Endothelial cell of umbilical vein (primary cell): ENCODE measurements at regions not wholly inside any gene's neighbourhood (a gene's known extent, or its start where the extent isn't known, plus 50 kb on each side); places are given as distances from the start of the nearest gene placed in this dataset.

ENCODE experiments used
- BruUV-seq: library from RNA; stranded (reverse); fragments of 400-500 nt; replicated peaks from 2 replicates; lab custom pipeline; 2021; lab: Mats Ljungman, UMichigan
- CTCF ChIA-PET: fragments of 300-600, 350-600 bp; sonication (Branson Sonifier 250); formaldehyde crosslinking; loops from one replicate; lab custom pipeline; 2021; ENCODE audit warnings: antibody characterized with exemption, inconsistent platforms; lab: Charles Lee
- POLR2A ChIA-PET: fragments of 300-600, 350-600 bp; sonication (Branson Sonifier 250); formaldehyde crosslinking; loops from one replicate; lab custom pipeline; 2021; ENCODE audit warnings: antibody characterized with exemption, inconsistent platforms; lab: Charles Lee
- DNase-seq: peaks from one replicate; pipeline ENCODE4 v3.0.0-alpha.2; 2011; ENCODE audit warnings: low read depth, low spot score
- FAIRE-seq: peaks from 2 replicates; lab custom pipeline; 2011; peaks lifted over from hg19 to GRCh38; lab: Jason Lieb, UNC
- H2AFZ ChIP-seq: 2 replicates; pipeline ENCODE4 v1.6.0; 2012; ENCODE audit warnings: low read depth, low read length, control low read depth, inconsistent platforms
- H3K27ac ChIP-seq: 2 replicates; pipeline ENCODE4 v1.5.1; 2011; ENCODE audit warnings: low read depth, mild to moderate bottlenecking, control low read depth, low read length, moderate library complexity; ENCODE audit not compliant: insufficient read depth
- H3K27me3 ChIP-seq, 2 experiments: 2 replicates each; pipeline versions ENCODE4 v1.6.0 to v1.6.1; 2011; ENCODE audit warnings: low read length in 2 of 2, mixed read lengths in 1 of 2; ENCODE audit not compliant: control insufficient read depth in 2 of 2, insufficient read depth in 2 of 2
- H3K36me3 ChIP-seq, 2 experiments: 2 replicates in 1 of 2; 3 replicates in 1 of 2; pipeline ENCODE4 v1.5.1; 2011; ENCODE audit warnings: low read length in 2 of 2, mild to moderate bottlenecking in 1 of 2, moderate library complexity in 1 of 2; ENCODE audit not compliant: control insufficient read depth in 2 of 2, insufficient read depth in 2 of 2; ENCODE audit errors: extremely low read depth in 1 of 2
- H3K4me1 ChIP-seq: 3 replicates; pipeline ENCODE4 v1.5.1; 2011; ENCODE audit warnings: mild to moderate bottlenecking, low read length; ENCODE audit not compliant: control insufficient read depth, insufficient read depth; ENCODE audit errors: extremely low read depth
- H3K4me2 ChIP-seq: 2 replicates; pipeline ENCODE4 v1.6.1; 2011; ENCODE audit warnings: low read length, control low read depth, mixed read lengths; ENCODE audit not compliant: insufficient read depth
- H3K4me3 ChIP-seq, 3 experiments: fragments of 200-600 bp in 1 of 3; sonication (generic), shearing (Covaris generic) in 1 of 3; replicated peaks in 1 of 3; 2 replicates each; pipeline ENCODE4 v1.5.1; 2011 to 2016; ENCODE audit warnings: control low read depth in 3 of 3, low read length in 3 of 3, mild to moderate bottlenecking in 2 of 3, inconsistent platforms in 1 of 3, low read depth in 1 of 3, moderate library complexity in 1 of 3; ENCODE audit not compliant: insufficient read depth in 1 of 3
- H3K79me2 ChIP-seq: 2 replicates; pipeline ENCODE4 v1.6.0; 2012; ENCODE audit warnings: low read length, inconsistent platforms; ENCODE audit not compliant: control insufficient read depth, insufficient read depth
- H3K9ac ChIP-seq: replicated peaks from 2 replicates; pipeline ENCODE3; 2011; ENCODE audit warnings: low read length, control low read depth; ENCODE audit not compliant: insufficient read depth; ENCODE audit errors: extremely low read depth
- H3K9me1 ChIP-seq: replicated peaks from 3 replicates; pipeline ENCODE4 v1.6.0; 2011; ENCODE audit warnings: mild to moderate bottlenecking, low read length; ENCODE audit not compliant: control insufficient read depth, insufficient read depth; ENCODE audit errors: extremely low read depth
- H3K9me3 ChIP-seq: replicated peaks from 2 replicates; pipeline ENCODE4 v1.5.1; 2012; ENCODE audit warnings: low read length, inconsistent platforms; ENCODE audit not compliant: control insufficient read depth, insufficient read depth
- H4K20me1 ChIP-seq: replicated peaks from 2 replicates; pipeline ENCODE3; 2011; ENCODE audit warnings: mild to moderate bottlenecking, low read length; ENCODE audit not compliant: control insufficient read depth, insufficient read depth; ENCODE audit errors: extremely low read depth
- EZH2 ChIP-seq: IDR thresholded peaks from 2 replicates; pipeline ENCODE4 v1.6.1; 2012; ENCODE audit warnings: borderline replicate concordance, low read depth, mild to moderate bottlenecking, moderate library complexity, low read length, inconsistent platforms; ENCODE audit not compliant: severe bottlenecking
- FOS ChIP-seq: IDR thresholded peaks from 2 replicates; pipeline ENCODE4 v1.6.1; 2011; ENCODE audit warnings: mild to moderate bottlenecking, low read length, moderate library complexity, borderline replicate concordance; ENCODE audit not compliant: insufficient read depth
- GATA2 ChIP-seq: IDR thresholded peaks from 2 replicates; pipeline ENCODE4 v1.7.0; 2011; ENCODE audit warnings: low read depth, mild to moderate bottlenecking, moderate library complexity, mixed read lengths, low read length; ENCODE audit not compliant: insufficient read length, insufficient read depth
- JUN ChIP-seq: IDR thresholded peaks from 2 replicates; pipeline ENCODE4 v1.6.1; 2011; ENCODE audit warnings: borderline replicate concordance, low read depth; ENCODE audit not compliant: insufficient read length, insufficient read depth
- MAX ChIP-seq: IDR thresholded peaks from 2 replicates; pipeline ENCODE4 v1.6.1; 2011; ENCODE audit not compliant: insufficient read depth, insufficient read length
- MYC ChIP-seq: IDR thresholded peaks from one replicate; pipeline ENCODE4 v1.6.1; 2011; ENCODE audit warnings: mild to moderate bottlenecking, low read depth, low read length
- POLR2A ChIP-seq: IDR thresholded peaks from 2 replicates; pipeline ENCODE4 v1.6.1; 2012; ENCODE audit warnings: low read depth, mild to moderate bottlenecking, control low read depth, low read length
- POLR2AphosphoS5 ChIP-seq: IDR thresholded peaks from 2 replicates; pipeline ENCODE4 v1.6.1; 2012; ENCODE audit warnings: low read depth, mild to moderate bottlenecking, control low read depth, low read length, moderate library complexity; ENCODE audit not compliant: insufficient read depth
- dilution Hi-C: fragments of 300-500 bp; cut with MboI; formaldehyde crosslinking; loops from one replicate; pipeline ENCODE4 v1.15.0; 2019; ENCODE audit warnings: low sequenced_read_pairs; ENCODE audit not compliant: extremely low pct_ligation_motif_present
- intact Hi-C: fragments of 100-400 bp; cut with micrococcal nuclease; formaldehyde crosslinking; loops from one replicate; pipeline ENCODE4 v1.10.0; 2022
- TF ChIP-seq, protein P1 (sequence below), 2 donors: IDR thresholded peaks; 1 replicate in 1 of 2; 2 replicates in 1 of 2; pipeline ENCODE4 v1.5.1; 2011; ENCODE audit warnings: low read length in 2 of 2, mild to moderate bottlenecking in 2 of 2, moderate library complexity in 2 of 2, control low read depth in 1 of 2, inconsistent platforms in 1 of 2, low read depth in 1 of 2; ENCODE audit not compliant: insufficient read depth in 1 of 2; ENCODE audit errors: extremely low read depth in 1 of 2

- H3K4me1 ChIP-seq: peaks cover 35% of the 10 kb centered on the region
Observed at GRCh38 chr17:77468897-77469296, 328.1 kb downstream of the SEC14L1 start.

More at GRCh38 chr17:77468897-77469296, 328.1 kb downstream of the SEC14L1 start:
- Histone ChIP-seq H4K20me1 (no peaks in the 10 kb centered on the region), H3K4me3 (no peak overlapping the region), H3K79me2 (peaks cover 15% of the 10 kb centered on the region), H2AFZ (no peak overlapping the region), H3K36me3 (no peaks in the 10 kb centered on the region), H3K9me1 (no peaks in the 10 kb centered on the region), H3K9ac (no peak overlapping the region), H3K27me3 (no peaks in the 10 kb centered on the region), H3K4me2 (no peak overlapping the region), H3K9me3 (no peaks in the 10 kb centered on the region), H3K27ac (no peak overlapping the region)
- intact Hi-C loops (no loop called here), dilution Hi-C loops (no loop called here)
- DNase-seq (no peak), FAIRE-seq (no peak)
- CTCF ChIA-PET: interaction anchor here (2.2 kb wide), 1 partner anchor 39 kb away, joined by 6 read pairs; no protein-coding TSS in a partner anchor
- POLR2A ChIA-PET: no interaction called here
- TF ChIP-seq POLR2AphosphoS5: no peak
- TF ChIP-seq FOS: no peak
- no peak for TF ChIP-seq JUN
- no peak for TF ChIP-seq GATA2
- no peak for TF ChIP-seq POLR2A
- TF ChIP-seq EZH2: no peak
- no peak for TF ChIP-seq MAX
- TF ChIP-seq MYC: no peak
- TF ChIP-seq, protein P1, sequence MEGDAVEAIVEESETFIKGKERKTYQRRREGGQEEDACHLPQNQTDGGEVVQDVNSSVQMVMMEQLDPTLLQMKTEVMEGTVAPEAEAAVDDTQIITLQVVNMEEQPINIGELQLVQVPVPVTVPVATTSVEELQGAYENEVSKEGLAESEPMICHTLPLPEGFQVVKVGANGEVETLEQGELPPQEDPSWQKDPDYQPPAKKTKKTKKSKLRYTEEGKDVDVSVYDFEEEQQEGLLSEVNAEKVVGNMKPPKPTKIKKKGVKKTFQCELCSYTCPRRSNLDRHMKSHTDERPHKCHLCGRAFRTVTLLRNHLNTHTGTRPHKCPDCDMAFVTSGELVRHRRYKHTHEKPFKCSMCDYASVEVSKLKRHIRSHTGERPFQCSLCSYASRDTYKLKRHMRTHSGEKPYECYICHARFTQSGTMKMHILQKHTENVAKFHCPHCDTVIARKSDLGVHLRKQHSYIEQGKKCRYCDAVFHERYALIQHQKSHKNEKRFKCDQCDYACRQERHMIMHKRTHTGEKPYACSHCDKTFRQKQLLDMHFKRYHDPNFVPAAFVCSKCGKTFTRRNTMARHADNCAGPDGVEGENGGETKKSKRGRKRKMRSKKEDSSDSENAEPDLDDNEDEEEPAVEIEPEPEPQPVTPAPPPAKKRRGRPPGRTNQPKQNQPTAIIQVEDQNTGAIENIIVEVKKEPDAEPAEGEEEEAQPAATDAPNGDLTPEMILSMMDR (IDR thresholded peaks at IDR 0.05; ENCODE audit: extremely low read depth in 1 of 2, insufficient read depth in 1 of 2, low read depth in 1 of 2, low read length in 2 of 2): no peak
- BruUV-seq: no TSS peak
